Raji (cell line): ENCODE measurements at regions not wholly inside any gene's neighbourhood (a gene's known extent, or its start where the extent isn't known, plus 50 kb on each side); places are given as distances from the start of the nearest gene placed in this dataset.

Experiments used
- POLR2A ChIP-seq: IDR thresholded peaks from 2 replicates; pipeline ENCODE4 v1.6.1; 2011; ENCODE audit warnings: low read depth, low read length, control low read depth; ENCODE audit not compliant: insufficient read depth

DNA sequence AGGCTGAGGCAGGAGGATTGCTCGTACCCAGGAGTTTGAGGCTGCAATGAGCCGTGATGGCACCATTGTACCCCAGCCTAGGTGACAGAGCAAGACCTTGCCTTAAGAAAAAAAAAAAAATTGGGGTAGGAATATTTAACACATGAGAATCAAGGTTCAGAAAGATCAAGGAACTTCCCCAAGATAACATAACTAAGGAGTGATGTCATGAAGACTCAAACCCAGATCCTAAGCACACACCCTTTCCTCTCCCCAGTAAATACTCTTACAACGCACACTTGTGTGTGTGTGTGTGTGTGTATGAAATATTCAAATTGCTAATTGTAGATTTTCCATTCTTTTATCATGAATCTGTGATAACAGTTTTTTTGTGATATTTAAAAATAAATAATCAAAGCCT lies 90.6 kb upstream of the NUDT4 start:
- TF ChIP-seq POLR2A, result no peak

- TF ChIP-seq POLR2A, result no peak
Measured at GRCh38 chr12:93288626-93289025, 89.1 kb upstream of the NUDT4 start.

DNA sequence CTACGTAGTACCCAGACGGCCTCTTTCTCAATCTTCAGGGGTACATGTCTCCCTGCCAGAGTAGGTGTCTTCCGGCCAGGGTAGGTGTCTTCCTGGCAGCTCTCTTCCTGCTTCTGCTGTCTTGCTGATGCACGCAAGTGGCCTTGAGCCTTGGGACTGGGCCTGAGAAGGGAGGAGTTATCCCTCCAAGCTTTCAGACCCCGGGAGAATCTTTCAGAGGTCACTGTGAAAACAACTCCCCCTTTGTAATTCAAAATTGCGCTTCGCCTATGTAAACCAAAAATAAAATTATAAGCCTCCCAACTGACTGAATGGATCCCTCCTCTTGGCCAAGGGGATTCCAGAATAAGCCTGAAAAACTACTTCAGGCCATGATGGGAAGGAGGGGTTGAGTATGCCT lies 87.3 kb upstream of the NUDT4 start:
- no peak for TF ChIP-seq POLR2A

- no peak for TF ChIP-seq POLR2A
Measured at GRCh38 chr12:93292213-93292612, 85.5 kb upstream of the NUDT4 start.

- TF ChIP-seq POLR2A, result no peak
Measured at GRCh38 chr12:93292731-93293566, 84.8 kb upstream of the NUDT4 start.

GRCh38 chr12:93297032-93297431 lies 80.7 kb upstream of the NUDT4 start:
- no peak for TF ChIP-seq POLR2A

- TF ChIP-seq POLR2A, result no peak
Measured at GRCh38 chr12:93297536-93297935, 80.2 kb upstream of the NUDT4 start.

- TF ChIP-seq POLR2A, result no peak
Measured at GRCh38 chr12:93299262-93299846, 78.4 kb upstream of the NUDT4 start.

GRCh38 chr12:93300611-93301021 lies 77.1 kb upstream of the NUDT4 start:
- no peak for TF ChIP-seq POLR2A

DNA sequence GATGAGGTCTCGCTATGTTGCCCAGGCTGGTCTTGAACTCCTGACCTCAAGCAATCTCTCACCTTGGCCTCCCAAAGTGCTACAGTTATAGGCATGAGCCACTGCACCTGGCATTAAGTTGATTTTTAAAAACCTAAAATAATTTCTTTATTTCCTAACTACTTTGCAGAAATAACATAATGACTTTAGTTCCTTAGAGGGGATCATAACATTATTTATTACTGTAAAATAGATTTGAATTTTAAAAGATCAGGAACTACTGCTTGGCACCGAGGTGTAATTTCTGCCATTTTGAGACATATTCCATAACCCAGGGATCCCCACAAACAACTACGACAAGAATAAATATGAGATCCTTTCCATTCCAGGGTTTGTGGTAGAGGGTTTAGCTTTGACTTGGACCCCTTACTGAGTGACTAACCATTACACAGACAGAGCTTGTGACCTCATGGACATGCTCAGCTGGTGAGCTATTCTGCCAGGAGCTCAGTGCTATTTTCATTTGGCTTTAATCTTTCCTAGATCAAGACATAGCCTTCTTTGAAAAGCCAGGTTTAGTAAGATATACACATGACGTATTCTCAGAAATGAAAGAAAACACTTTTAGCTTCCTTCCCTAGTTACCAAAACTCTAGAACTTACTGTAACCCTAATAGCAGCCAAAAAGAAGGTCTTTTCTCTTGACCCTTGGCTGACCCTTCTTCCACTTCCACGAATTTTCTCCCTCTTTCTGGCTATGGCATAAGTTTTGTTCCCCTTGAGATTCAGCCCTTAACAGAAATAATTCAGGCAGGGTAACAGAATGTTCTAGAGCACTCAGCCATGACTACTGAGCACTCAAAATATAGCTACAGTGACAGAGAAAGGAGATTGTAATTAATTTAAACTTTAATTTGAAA lies 75.1 kb upstream of the NUDT4 start:
- no peak for TF ChIP-seq POLR2A

DNA sequence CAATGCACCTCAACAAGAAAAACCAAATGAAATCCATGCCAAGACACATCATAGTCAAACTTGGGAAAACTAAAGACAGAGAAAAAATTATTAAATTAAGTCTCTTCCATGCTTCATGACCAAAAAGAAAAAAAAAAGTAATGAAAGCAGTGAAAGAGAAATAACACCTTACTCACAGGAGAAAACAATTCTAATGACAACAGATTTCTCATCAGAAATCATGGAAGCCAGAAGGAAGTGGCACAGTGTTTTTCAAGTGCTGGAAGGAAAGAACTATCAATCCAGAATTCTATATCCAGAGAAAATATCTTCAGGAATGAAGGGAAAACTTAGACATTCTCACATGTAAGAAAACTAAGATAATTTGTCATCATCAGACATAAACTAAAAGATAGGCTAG lies 71.1 kb upstream of the NUDT4 start:
- TF ChIP-seq POLR2A, result no peak

DNA sequence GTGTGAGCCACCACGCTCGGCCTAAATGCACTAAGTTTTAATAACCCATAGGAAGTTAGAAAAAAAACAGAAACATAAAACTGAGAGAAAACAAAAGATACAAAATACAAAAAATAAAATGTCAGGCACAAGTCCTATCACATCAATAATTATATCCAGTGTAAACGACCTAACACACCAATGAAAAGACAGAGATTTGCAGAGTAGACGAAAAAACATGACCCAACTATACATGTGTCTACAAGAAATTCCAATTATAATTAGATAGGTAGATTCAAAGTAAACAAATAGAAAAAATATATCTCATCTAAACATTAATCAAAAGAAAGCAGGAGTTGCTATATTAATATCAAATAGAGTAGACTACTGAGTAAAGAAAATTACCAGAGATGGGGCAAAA lies 69.4 kb upstream of the NUDT4 start:
- no peak for TF ChIP-seq POLR2A

GRCh38 chr12:93311827-93312226 lies 65.9 kb upstream of the NUDT4 start:
- TF ChIP-seq POLR2A, result no peak

DNA sequence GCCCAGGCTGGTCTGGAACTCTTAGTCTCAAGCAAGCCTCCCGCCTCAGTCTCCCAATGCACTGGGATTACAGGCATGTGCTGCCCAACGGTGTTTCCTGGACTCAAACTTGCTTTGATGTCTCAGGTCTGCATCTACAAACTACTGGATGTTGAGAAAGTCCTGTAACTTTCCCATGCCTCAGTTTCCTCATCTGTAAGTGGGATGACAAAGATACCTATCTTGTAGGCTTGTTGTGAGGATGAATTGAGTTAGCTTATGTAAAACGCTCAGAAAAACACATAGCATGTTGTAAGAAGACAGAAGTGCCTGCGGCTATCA lies 63.6 kb upstream of the NUDT4 start:
- TF ChIP-seq POLR2A, result no peak

GRCh38 chr12:93315385-93315906 lies 62.3 kb upstream of the NUDT4 start:
- TF ChIP-seq POLR2A, result no peak
